GM21825 (cell line): ENCODE measurements at regions not wholly inside any gene's neighbourhood (a gene's known extent, or its start where the extent isn't known, plus 50 kb on each side); places are given as distances from the start of the nearest gene placed in this dataset.

Source experiments
- ATAC-seq: cut with Tn5 transposase; IDR thresholded peaks from one replicate; pipeline ENCODE4 v1.9.1; 2021; ENCODE audit warnings: mild to moderate bottlenecking, moderate library complexity; ENCODE audit not compliant: unreplicated experiment

GRCh38 chr18:2258954-2259353 lies 312.4 kb downstream of the METTL4 start:
- ATAC-seq = no peak

- ATAC-seq = no peak
These were observed 307.9 kb downstream of the METTL4 start for GRCh38 chr18:2263303-2263890.

GRCh38 chr18:2274613-2275012 lies 296.7 kb downstream of the METTL4 start:
- ATAC-seq = no peak

- ATAC-seq = no peak
These were observed 290.2 kb downstream of the METTL4 start for GRCh38 chr18:2281086-2281485.

GRCh38 chr18:2281523-2282199 lies 289.6 kb downstream of the METTL4 start:
- no peak for ATAC-seq

- ATAC-seq = no peak
These were observed 278.0 kb downstream of the METTL4 start for GRCh38 chr18:2293109-2293839.

GRCh38 chr18:2301316-2301715 lies 270.0 kb downstream of the METTL4 start:
- ATAC-seq = no peak

- ATAC-seq = no peak
These were observed 269.3 kb downstream of the METTL4 start for GRCh38 chr18:2302012-2302411.

- ATAC-seq = no peak
These were observed 268.4 kb downstream of the METTL4 start for GRCh38 chr18:2302628-2303516.

- ATAC-seq = no peak
These were observed 267.6 kb downstream of the METTL4 start for GRCh38 chr18:2303517-2304238.

GRCh38 chr18:2304378-2305175 lies 266.7 kb downstream of the METTL4 start:
- ATAC-seq = no peak

GRCh38 chr18:2306606-2307005 lies 264.7 kb downstream of the METTL4 start:
- no peak for ATAC-seq

- no peak for ATAC-seq
These were observed 260.4 kb downstream of the METTL4 start for GRCh38 chr18:2310886-2311285.

GRCh38 chr18:2312440-2312839 lies 258.9 kb downstream of the METTL4 start:
- ATAC-seq = no peak

- ATAC-seq = no peak
These were observed 258.0 kb downstream of the METTL4 start for GRCh38 chr18:2313332-2313731.

GRCh38 chr18:2316082-2316750 lies 255.1 kb downstream of the METTL4 start:
- ATAC-seq = no peak

- no peak for ATAC-seq
These were observed 254.3 kb downstream of the METTL4 start for GRCh38 chr18:2316751-2317696.

GRCh38 chr18:2324459-2324858 lies 246.8 kb downstream of the METTL4 start:
- no peak for ATAC-seq
